ENCODE measurements at regions not wholly inside any gene's neighbourhood (a gene's known extent, or its start where the extent isn't known, plus 50 kb on each side); places are given as distances from the start of the nearest gene placed in this dataset.

DNA sequence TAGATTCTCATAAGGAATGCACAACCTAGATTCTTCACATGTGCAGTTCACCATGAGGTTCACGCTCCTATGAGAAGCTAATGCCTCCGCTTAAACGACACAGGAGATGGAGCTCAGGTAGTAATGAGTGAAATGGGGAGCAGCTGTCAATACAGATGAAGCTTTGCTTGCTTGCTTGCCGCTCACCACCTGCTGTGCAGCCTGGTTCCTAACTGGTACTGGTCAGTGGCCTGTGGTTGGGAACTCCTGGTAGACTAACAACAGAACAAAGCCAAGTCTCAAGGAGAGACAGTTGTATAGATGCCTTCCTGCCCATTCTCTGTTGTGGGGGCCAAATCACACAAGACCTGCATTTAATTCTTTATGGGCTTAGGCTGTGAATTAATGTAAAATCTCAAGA, 449.2 kb upstream of the TNP1 start:
- DNase-seq (no peak), ATAC-seq (ENCODE audit: low read depth in 2 of 2) (no peak)
- peaks cover 4 to 25% (median 6%) of the 10 kb centered on the region in 7 donors for H3K9me3 Mint-ChIP-seq
- peaks cover 24 to 33% of the 10 kb centered on the region in 2 donors for H3K36me3 Mint-ChIP-seq
- peaks cover 82 to 92% (median 90%) of the 10 kb centered on the region in 3 donors for H3K27me3 Mint-ChIP-seq
- H3K4me1 Mint-ChIP-seq: no peaks in the 10 kb centered on the region
- no peak overlapping the region for H3K27ac Mint-ChIP-seq
- H3K4me3 Mint-ChIP-seq: no peak overlapping the region

DNA sequence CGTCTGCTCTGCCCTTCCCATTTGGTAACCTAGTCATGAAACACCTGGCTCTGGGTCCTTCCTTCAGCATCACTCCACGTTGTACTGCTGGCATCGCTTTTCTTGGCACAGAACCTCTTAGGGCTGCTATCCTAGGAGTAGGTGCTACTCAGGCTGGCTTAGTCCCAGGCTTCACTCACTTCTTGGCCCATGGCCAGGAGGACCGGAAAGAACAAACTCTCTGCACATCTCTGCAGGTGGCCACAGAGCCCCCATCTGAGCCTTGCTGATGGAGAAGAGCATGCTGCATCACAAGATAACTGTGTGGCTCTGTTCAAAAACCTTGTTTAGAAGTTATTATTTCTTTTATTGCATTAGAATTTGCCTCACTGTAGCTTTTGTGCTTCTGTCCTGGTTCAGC, 447.2 kb upstream of the TNP1 start:
- no peaks in the 10 kb centered on the region for H3K4me1 Mint-ChIP-seq
- H3K4me3 Mint-ChIP-seq: no peak overlapping the region
- no peak for DNase-seq
- H3K27me3 Mint-ChIP-seq: peaks cover 79 to 92% (median 82%) of the 10 kb centered on the region in 3 donors
- no peak overlapping the region for H3K27ac Mint-ChIP-seq
- H3K9me3 Mint-ChIP-seq: peaks cover 0 to 16% (median 5%) of the 10 kb centered on the region in 7 donors
- no peak for ATAC-seq (ENCODE audit: low read depth in 2 of 2)
- H3K36me3 Mint-ChIP-seq: peaks cover 24 to 33% of the 10 kb centered on the region in 2 donors

DNA sequence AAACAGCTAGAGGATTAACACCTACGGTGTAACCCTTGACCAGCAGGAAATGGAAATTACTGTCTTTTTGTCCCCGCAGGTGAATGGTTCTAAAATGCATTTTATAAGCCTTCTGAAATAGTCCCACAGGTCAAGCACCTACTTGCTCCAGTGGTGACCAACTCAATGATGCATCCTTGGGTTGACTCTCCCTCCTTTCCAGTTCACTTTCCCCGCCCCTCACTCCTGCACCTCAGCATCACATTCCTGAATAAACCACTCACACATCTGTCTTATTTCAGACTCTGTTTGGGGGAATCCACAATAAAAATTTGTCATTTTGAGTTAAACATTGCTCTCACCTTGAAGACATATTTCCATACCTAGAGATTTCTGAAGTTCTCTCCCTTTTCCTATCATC, 446.0 kb upstream of the TNP1 start:
- Mint-ChIP-seq H3K36me3 (peaks cover 24 to 33% of the 10 kb centered on the region in 2 donors), H3K4me1 (no peaks in the 10 kb centered on the region), H3K4me3 (peak overlapping the region in 1 of 8 donors; percentile 22), H3K27me3 (peaks cover 86 to 99% (median 90%) of the 10 kb centered on the region in 3 donors), H3K9me3 (peaks cover 0 to 16% (median 5%) of the 10 kb centered on the region in 7 donors), H3K27ac (no peak overlapping the region)
- DNase-seq (no peak), ATAC-seq (ENCODE audit: low read depth in 2 of 2) (no peak)

DNA sequence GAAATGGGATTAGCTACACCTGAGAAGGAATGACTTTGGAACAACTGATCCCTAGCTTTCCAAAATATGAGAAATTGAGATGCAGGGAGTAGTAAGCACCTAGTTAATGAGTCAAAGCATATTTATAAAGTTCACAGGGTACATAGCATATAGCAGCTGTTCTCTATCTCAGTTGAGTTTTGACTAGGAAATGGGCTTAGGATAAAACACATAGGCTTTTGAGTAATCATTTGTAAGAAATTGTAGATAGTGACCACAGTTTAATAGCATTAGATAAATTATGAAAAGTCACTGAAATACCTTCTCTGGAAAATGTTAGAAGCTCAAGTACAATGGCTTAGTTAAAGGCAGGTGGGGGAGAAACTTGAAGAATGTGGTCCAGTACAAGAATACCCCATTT, 444.7 kb upstream of the TNP1 start:
- Mint-ChIP-seq H3K36me3 (peaks cover 12 to 31% of the 10 kb centered on the region in 2 donors), H3K27ac (no peak overlapping the region), H3K9me3 (peaks cover 0 to 7% (median 4%) of the 10 kb centered on the region in 7 donors), H3K27me3 (peaks cover 73 to 86% (median 77%) of the 10 kb centered on the region in 3 donors), H3K4me3 (no peak overlapping the region), H3K4me1 (no peaks in the 10 kb centered on the region)
- no peak for ATAC-seq (ENCODE audit: low read depth in 2 of 2)
- no peak for DNase-seq

- no peak overlapping the region for H3K27ac Mint-ChIP-seq
- ATAC-seq (ENCODE audit: low read depth in 2 of 2) (no peak), DNase-seq (no peak)
- no peak overlapping the region for H3K4me3 Mint-ChIP-seq
- peaks cover 56 to 69% (median 61%) of the 10 kb centered on the region in 3 donors for H3K27me3 Mint-ChIP-seq
- H3K9me3 Mint-ChIP-seq: peaks cover 0 to 4% (median 0%) of the 10 kb centered on the region in 7 donors
- no peaks in the 10 kb centered on the region for H3K4me1 Mint-ChIP-seq
- peaks cover 7 to 21% of the 10 kb centered on the region in 2 donors for H3K36me3 Mint-ChIP-seq
Measured at GRCh38 chr2:217302856-217303255, 443.0 kb upstream of the TNP1 start.

GRCh38 chr2:217301142-217301925, 441.5 kb upstream of the TNP1 start:
- H3K4me3 Mint-ChIP-seq: no peak overlapping the region
- no peak for ATAC-seq (ENCODE audit: low read depth in 2 of 2)
- peaks cover 7 to 19% of the 10 kb centered on the region in 2 donors for H3K36me3 Mint-ChIP-seq
- no peaks in the 10 kb centered on the region for H3K4me1 Mint-ChIP-seq
- H3K9me3 Mint-ChIP-seq: peaks cover 2 to 15% (median 7%) of the 10 kb centered on the region in 7 donors
- H3K27me3 Mint-ChIP-seq: peaks cover 41 to 54% (median 54%) of the 10 kb centered on the region in 3 donors
- peak overlapping the region in 1 of 6 donors; percentile 39 for H3K27ac Mint-ChIP-seq
- DNase-seq: no peak

DNA sequence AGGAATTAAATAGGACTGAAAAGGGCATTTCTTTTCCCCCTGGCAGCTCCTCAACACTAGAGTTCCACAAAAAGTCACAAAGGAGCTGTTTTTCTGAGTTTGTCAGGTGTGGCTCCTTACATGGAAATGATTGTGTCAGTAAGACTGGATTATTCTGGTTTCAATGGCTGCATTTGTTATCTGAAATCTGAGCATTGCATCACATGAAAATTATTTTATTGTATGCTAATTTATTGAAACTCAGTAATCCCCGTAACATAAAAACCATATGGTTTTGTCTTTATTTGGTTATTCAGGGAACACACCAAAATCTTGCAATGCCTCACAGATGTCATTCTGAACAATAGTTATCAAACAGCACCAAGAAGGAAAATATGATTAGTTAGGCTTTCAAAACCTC, 439.7 kb upstream of the TNP1 start:
- peaks cover 2 to 14% (median 7%) of the 10 kb centered on the region in 7 donors for H3K9me3 Mint-ChIP-seq
- no peaks in the 10 kb centered on the region for H3K4me1 Mint-ChIP-seq
- DNase-seq (no peak), ATAC-seq (ENCODE audit: low read depth in 2 of 2) (no peak)
- no peak overlapping the region for H3K4me3 Mint-ChIP-seq
- H3K27me3 Mint-ChIP-seq: peaks cover 29 to 38% (median 36%) of the 10 kb centered on the region in 3 donors
- no peak overlapping the region for H3K27ac Mint-ChIP-seq
- peaks cover 7 to 10% of the 10 kb centered on the region in 2 donors for H3K36me3 Mint-ChIP-seq

GRCh38 chr2:217297096-217297495, 437.2 kb upstream of the TNP1 start:
- H3K36me3 Mint-ChIP-seq: peaks cover 7 to 10% of the 10 kb centered on the region in 2 donors
- ATAC-seq (ENCODE audit: low read depth in 2 of 2) (no peak), DNase-seq (no peak)
- H3K27me3 Mint-ChIP-seq: peaks cover 22 to 37% (median 27%) of the 10 kb centered on the region in 3 donors
- peak overlapping the region in 1 of 6 donors; percentile 24 for H3K27ac Mint-ChIP-seq
- no peaks in the 10 kb centered on the region for H3K4me1 Mint-ChIP-seq
- H3K4me3 Mint-ChIP-seq: no peak overlapping the region
- peaks cover 2 to 17% (median 7%) of the 10 kb centered on the region in 7 donors for H3K9me3 Mint-ChIP-seq

DNA sequence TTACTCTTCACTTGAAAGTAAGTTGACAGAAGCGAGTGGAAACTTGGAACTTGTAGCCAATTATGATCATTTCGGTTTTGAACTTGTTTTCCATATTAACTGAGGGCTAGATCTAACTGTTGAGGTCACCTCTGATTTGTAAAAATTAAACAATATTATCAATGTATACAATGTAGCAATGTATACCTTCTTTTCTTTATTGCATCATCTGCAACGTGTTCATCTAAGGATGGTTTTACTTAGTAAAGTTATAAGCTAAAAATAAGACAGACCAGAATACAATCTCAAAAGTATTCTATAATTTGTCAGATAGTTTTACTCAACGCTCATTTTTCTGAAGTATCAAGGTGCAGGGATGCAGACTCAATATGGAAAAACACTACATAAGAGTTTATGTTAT, 435.0 kb upstream of the TNP1 start:
- DNase-seq (no peak), ATAC-seq (ENCODE audit: low read depth in 2 of 2) (no peak)
- H3K4me3 Mint-ChIP-seq: no peak overlapping the region
- H3K9me3 Mint-ChIP-seq: peaks cover 2 to 17% (median 7%) of the 10 kb centered on the region in 7 donors
- peaks cover 6 to 7% of the 10 kb centered on the region in 2 donors for H3K36me3 Mint-ChIP-seq
- no peaks in the 10 kb centered on the region for H3K4me1 Mint-ChIP-seq
- H3K27ac Mint-ChIP-seq: no peak overlapping the region
- peaks cover 23 to 49% (median 27%) of the 10 kb centered on the region in 3 donors for H3K27me3 Mint-ChIP-seq

- H3K27ac Mint-ChIP-seq: no peak overlapping the region
- peaks cover 2 to 17% (median 7%) of the 10 kb centered on the region in 7 donors for H3K9me3 Mint-ChIP-seq
- no peaks in the 10 kb centered on the region for H3K4me1 Mint-ChIP-seq
- no peak overlapping the region for H3K4me3 Mint-ChIP-seq
- H3K36me3 Mint-ChIP-seq: peaks cover 6 to 7% of the 10 kb centered on the region in 2 donors
- DNase-seq (no peak), ATAC-seq (ENCODE audit: low read depth in 2 of 2) (no peak)
- peaks cover 23 to 51% (median 27%) of the 10 kb centered on the region in 3 donors for H3K27me3 Mint-ChIP-seq
Measured at GRCh38 chr2:217294211-217294610, 434.3 kb upstream of the TNP1 start.

GRCh38 chr2:217293607-217294006, 433.7 kb upstream of the TNP1 start:
- ATAC-seq (ENCODE audit: low read depth in 2 of 2): no peak
- DNase-seq: no peak
- peaks cover 6 to 7% of the 10 kb centered on the region in 2 donors for H3K36me3 Mint-ChIP-seq

DNA sequence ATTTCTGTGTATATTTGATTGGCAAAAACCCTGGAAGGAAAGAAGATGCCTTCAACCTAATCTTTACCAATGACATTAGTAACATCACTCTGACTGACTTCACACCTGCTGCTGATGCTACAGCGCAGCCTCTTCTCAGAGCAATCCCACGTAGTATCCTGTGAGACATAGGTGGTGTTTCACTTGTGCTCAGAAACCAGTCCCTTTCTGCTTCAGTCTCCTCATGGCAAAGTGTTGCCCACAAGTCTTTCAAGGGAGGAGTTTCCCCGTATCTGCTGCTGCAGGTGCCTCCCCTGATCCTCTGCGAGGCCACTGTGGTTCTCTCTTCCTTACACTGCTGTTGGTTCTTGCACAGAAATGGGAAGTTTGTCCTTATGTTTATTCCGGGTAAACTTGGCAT, 433.2 kb upstream of the TNP1 start:
- DNase-seq (no peak), ATAC-seq (ENCODE audit: low read depth in 2 of 2) (no peak)
- no peak overlapping the region for H3K27ac Mint-ChIP-seq
- peaks cover 2 to 17% (median 7%) of the 10 kb centered on the region in 7 donors for H3K9me3 Mint-ChIP-seq
- H3K27me3 Mint-ChIP-seq: peaks cover 23 to 52% (median 27%) of the 10 kb centered on the region in 3 donors
- H3K36me3 Mint-ChIP-seq: peaks cover 6 to 7% of the 10 kb centered on the region in 2 donors
- no peaks in the 10 kb centered on the region for H3K4me1 Mint-ChIP-seq
- no peak overlapping the region for H3K4me3 Mint-ChIP-seq

More at GRCh38 chr2:217293607-217294006, 433.7 kb upstream of the TNP1 start:
- H3K4me1 Mint-ChIP-seq: no peaks in the 10 kb centered on the region
- H3K27me3 Mint-ChIP-seq: peaks cover 23 to 51% (median 27%) of the 10 kb centered on the region in 3 donors
- H3K4me3 Mint-ChIP-seq: no peak overlapping the region
- H3K9me3 Mint-ChIP-seq: peaks cover 2 to 17% (median 7%) of the 10 kb centered on the region in 7 donors
- no peak overlapping the region for H3K27ac Mint-ChIP-seq

- H3K27me3 Mint-ChIP-seq: peaks cover 29 to 53% (median 35%) of the 10 kb centered on the region in 3 donors
- no peak overlapping the region for H3K27ac Mint-ChIP-seq
- H3K4me3 Mint-ChIP-seq: no peak overlapping the region
- ATAC-seq (ENCODE audit: low read depth in 2 of 2): no peak
- peaks cover 0 to 4% (median 2%) of the 10 kb centered on the region in 7 donors for H3K9me3 Mint-ChIP-seq
- H3K36me3 Mint-ChIP-seq: peaks cover 0 to 6% of the 10 kb centered on the region in 2 donors
- DNase-seq: no peak
- no peaks in the 10 kb centered on the region for H3K4me1 Mint-ChIP-seq
Measured at GRCh38 chr2:217291259-217291658, 431.4 kb upstream of the TNP1 start.

DNA sequence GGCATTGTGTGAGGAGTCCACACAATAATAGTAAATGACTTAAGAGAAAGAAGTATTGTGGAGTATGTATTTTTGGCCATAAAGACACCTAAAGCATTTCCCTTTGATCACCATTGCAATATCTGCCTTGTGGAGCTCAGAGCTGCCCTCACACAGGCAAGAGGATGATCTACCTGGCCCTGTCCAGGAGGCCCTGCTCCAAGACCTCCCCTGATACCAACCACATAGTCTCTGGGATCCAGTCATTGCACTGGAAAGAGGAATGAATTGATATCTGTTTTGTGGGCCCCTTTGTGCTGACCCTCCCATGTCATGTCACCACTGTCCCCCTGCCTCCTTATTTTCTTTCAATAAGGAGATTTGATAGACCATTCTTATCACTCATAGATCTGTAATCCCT, 430.6 kb upstream of the TNP1 start:
- H3K4me1 Mint-ChIP-seq: no peaks in the 10 kb centered on the region
- ATAC-seq (ENCODE audit: low read depth in 2 of 2): no peak

More for the DNA sequence above, 430.6 kb upstream of the TNP1 start:
- no peak overlapping the region for H3K4me3 Mint-ChIP-seq
- H3K27ac Mint-ChIP-seq: no peak overlapping the region
- H3K36me3 Mint-ChIP-seq: peaks cover 0 to 6% of the 10 kb centered on the region in 2 donors
- H3K27me3 Mint-ChIP-seq: peaks cover 29 to 55% (median 35%) of the 10 kb centered on the region in 3 donors
- H3K9me3 Mint-ChIP-seq: peaks cover 0 to 4% (median 2%) of the 10 kb centered on the region in 7 donors
- no peak for DNase-seq
